ENCODE measurements at regions not wholly inside any gene's neighbourhood (a gene's known extent, or its start where the extent isn't known, plus 50 kb on each side); places are given as distances from the start of the nearest gene placed in this dataset.

- TF ChIP-seq CTCF (IDR thresholded peaks at IDR 0.05) (no peak), EZH2phosphoT487 (IDR thresholded peaks at IDR 0.05) (no peak)
Observed at GRCh38 chr13:87244256-87244890, 426.8 kb upstream of the SLITRK5 start.

Data from neural progenitor cell (in vitro differentiated cells).